SK-N-MC (cell line): ENCODE measurements at regions not wholly inside any gene's neighbourhood (a gene's known extent, or its start where the extent isn't known, plus 50 kb on each side); places are given as distances from the start of the nearest gene placed in this dataset.
"Not testable (repeated sequence)": the region's sequence is repeated elsewhere in the genome, so short reads cannot be mapped to it uniquely, and the experiment has no call there.

Experiments
- EZH2 ChIP-seq: fragments of 200-600 bp; sonication (generic); IDR thresholded peaks from one replicate; pipeline ENCODE4 v1.6.1; 2017; ENCODE audit warnings: antibody characterized with exemption
- POLR2AphosphoS5 ChIP-seq: IDR thresholded peaks from 2 replicates; pipeline ENCODE4 v1.6.1; 2012; ENCODE audit warnings: mild to moderate bottlenecking, low read depth, low read length, borderline replicate concordance

GRCh38 chr6:101157638-101158037, 235.9 kb upstream of the GRIK2 start:
- not testable (repeated sequence) for TF ChIP-seq EZH2, POLR2AphosphoS5
